ENCODE measurements at regions not wholly inside any gene's neighbourhood (a gene's known extent, or its start where the extent isn't known, plus 50 kb on each side); places are given as distances from the start of the nearest gene placed in this dataset.

GRCh38 chr15:96181217-96181616 is 149.3 kb upstream of the NR2F2 start:
- H3K27me3 ChIP-seq (replicated peaks; ENCODE audit: insufficient read depth, low read depth, low read length, poor library complexity): no peaks in the 10 kb centered on the region
- ChIA-PET CTCF (no interaction called here), POLR2A (ENCODE audit: low non-redundant PET) (interaction anchor here (0.6 kb wide), 2 partner anchors 53 to 252 kb away, joined by 3 to 5 read pairs; no protein-coding TSS in a partner anchor)
- no TSS peak for BruUV-seq (replicated peaks)
- TF ChIP-seq CTCF (conservative IDR thresholded peaks at IDR 0.05; ENCODE audit: low read depth, low read length) (no peak), EZH2 (IDR thresholded peaks at IDR 0.05; ENCODE audit: borderline replicate concordance, low read depth, low read length, poor library complexity, severe bottlenecking) (no peak)
- no peak overlapping the region for H3K4me3 ChIP-seq (ENCODE audit: low read depth, low read length, poor library complexity, severe bottlenecking)
- H3K27ac ChIP-seq (ENCODE audit: low read depth, low read length, poor library complexity, severe bottlenecking): no peak overlapping the region
- no peak for DNase-seq (ENCODE audit: low spot score)
- intact Hi-C loops (cut with micrococcal nuclease; ENCODE audit: unreplicated experiment): no loop called here
- no peaks in the 10 kb centered on the region for H3K36me3 ChIP-seq (ENCODE audit: insufficient read depth, low read length, poor library complexity, severe bottlenecking)
- H3K4me1 ChIP-seq (ENCODE audit: insufficient read depth, low read length, poor library complexity, severe bottlenecking): peaks cover 3% of the 10 kb centered on the region
- H3K9me3 ChIP-seq (ENCODE audit: low read depth, low read length, poor library complexity, severe bottlenecking): no peaks in the 10 kb centered on the region

DNA sequence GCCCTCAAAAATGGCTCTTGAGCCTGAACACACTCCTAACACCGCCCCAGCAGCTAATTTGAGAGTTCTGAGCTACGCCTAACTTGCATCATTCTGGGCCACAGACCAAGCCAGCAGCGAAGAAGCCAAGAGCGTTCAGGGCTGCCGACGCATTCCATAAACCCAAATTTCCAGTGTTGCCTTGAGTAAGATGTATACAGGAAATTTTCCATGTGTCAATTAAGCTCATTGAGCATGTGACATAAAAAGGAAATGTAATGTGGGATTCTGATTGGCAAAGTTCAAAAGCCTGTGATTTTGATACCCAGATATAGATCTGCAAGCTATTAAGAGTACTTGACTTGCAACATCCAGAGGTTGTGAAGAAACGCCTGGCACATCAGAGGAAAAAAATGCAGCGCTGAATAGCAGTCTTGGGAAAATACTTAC is 148.6 kb upstream of the NR2F2 start:
- no peak overlapping the region for H3K4me3 ChIP-seq (ENCODE audit: low read depth, low read length, poor library complexity, severe bottlenecking)
- DNase-seq (ENCODE audit: low spot score): peak; percentile 23
- H3K4me1 ChIP-seq (ENCODE audit: insufficient read depth, low read length, poor library complexity, severe bottlenecking): peaks cover 3% of the 10 kb centered on the region
- no peak for TF ChIP-seq EZH2 (IDR thresholded peaks at IDR 0.05; ENCODE audit: borderline replicate concordance, low read depth, low read length, poor library complexity, severe bottlenecking)
- TF ChIP-seq CTCF (conservative IDR thresholded peaks at IDR 0.05; ENCODE audit: low read depth, low read length): no peak
- no peak overlapping the region for H3K27ac ChIP-seq (ENCODE audit: low read depth, low read length, poor library complexity, severe bottlenecking)
- ChIA-PET POLR2A (ENCODE audit: low non-redundant PET) (interaction anchor here (0.6 kb wide), 2 partner anchors 53 to 253 kb away, joined by 3 to 5 read pairs; no protein-coding TSS in a partner anchor), CTCF (no interaction called here)
- BruUV-seq (replicated peaks): no TSS peak
- intact Hi-C loops (cut with micrococcal nuclease; ENCODE audit: unreplicated experiment): no loop called here
- no peaks in the 10 kb centered on the region for H3K9me3 ChIP-seq (ENCODE audit: low read depth, low read length, poor library complexity, severe bottlenecking)
- H3K36me3 ChIP-seq (ENCODE audit: insufficient read depth, low read length, poor library complexity, severe bottlenecking): no peaks in the 10 kb centered on the region
- H3K27me3 ChIP-seq (replicated peaks; ENCODE audit: insufficient read depth, low read depth, low read length, poor library complexity): no peaks in the 10 kb centered on the region

- ChIA-PET POLR2A (ENCODE audit: low non-redundant PET) (no interaction called here), CTCF (no interaction called here)
- Histone ChIP-seq H3K4me1 (ENCODE audit: insufficient read depth, low read length, poor library complexity, severe bottlenecking) (peaks cover 3% of the 10 kb centered on the region), H3K36me3 (ENCODE audit: insufficient read depth, low read length, poor library complexity, severe bottlenecking) (no peaks in the 10 kb centered on the region), H3K27me3 (replicated peaks; ENCODE audit: insufficient read depth, low read depth, low read length, poor library complexity) (no peaks in the 10 kb centered on the region), H3K9me3 (ENCODE audit: low read depth, low read length, poor library complexity, severe bottlenecking) (no peaks in the 10 kb centered on the region), H3K27ac (ENCODE audit: low read depth, low read length, poor library complexity, severe bottlenecking) (no peak overlapping the region), H3K4me3 (ENCODE audit: low read depth, low read length, poor library complexity, severe bottlenecking) (no peak overlapping the region)
- TF ChIP-seq EZH2 (IDR thresholded peaks at IDR 0.05; ENCODE audit: borderline replicate concordance, low read depth, low read length, poor library complexity, severe bottlenecking): no peak
- TF ChIP-seq CTCF (conservative IDR thresholded peaks at IDR 0.05; ENCODE audit: low read depth, low read length): no peak
- intact Hi-C loops (cut with micrococcal nuclease; ENCODE audit: unreplicated experiment): no loop called here
- BruUV-seq (replicated peaks): no TSS peak
- DNase-seq (ENCODE audit: low spot score): no peak
Observed at GRCh38 chr15:96182736-96183513, 147.6 kb upstream of the NR2F2 start.
